HepG2 (cell line): ENCODE measurements at regions not wholly inside any gene's neighbourhood (a gene's known extent, or its start where the extent isn't known, plus 50 kb on each side); places are given as distances from the start of the nearest gene placed in this dataset.

Experiments used
- ATAC-seq: fragments of 200-7000 bp; cut with Tn5 transposase; 3 replicates; pipeline ENCODE4 v1.9.1; 2020; ENCODE audit warnings: mild to moderate bottlenecking, moderate library complexity
- BruUV-seq: library from RNA; stranded (reverse); fragments of 400-500 nt; replicated peaks from 2 replicates; lab custom pipeline; 2021; lab: Mats Ljungman, UMichigan
- CTCF ChIA-PET: fragments of 300-600 bp; formaldehyde crosslinking; extraction: SDS; loops from one replicate; lab custom pipeline; 2021; ENCODE audit warnings: low total read pairs, inconsistent platforms, low intra/inter-chr PET ratio; lab: Yijun Ruan, JAX
- POLR2A ChIA-PET: fragments of 350-600 bp; sonication (Branson Sonifier 250); formaldehyde crosslinking; loops from one replicate; lab custom pipeline; 2020; ENCODE audit warnings: antibody characterized with exemption, inconsistent platforms; lab: Yijun Ruan, JAX
- DNase-seq: peaks from one replicate; pipeline ENCODE4 v3.0.0-alpha.2; 2015; ENCODE audit warnings: low spot score
- FAIRE-seq: peaks from 3 replicates; lab custom pipeline; 2011; peaks lifted over from hg19 to GRCh38; lab: Jason Lieb, UNC
- H2AFZ ChIP-seq: one replicate; pipeline ENCODE4 v1.6.1; 2011; ENCODE audit warnings: low read length, inconsistent platforms
- H3K27ac ChIP-seq: fragments of 300-600 bp; 3 replicates; pipeline ENCODE4 v1.8.0; 2011; ENCODE audit warnings: mixed run types, mild to moderate bottlenecking, mixed read lengths, low read length, inconsistent platforms; ENCODE audit not compliant: insufficient read depth; ENCODE audit errors: extremely low read length
- H3K27me3 ChIP-seq, 2 experiments: fragments of 200-600 bp in 1 of 2; 2 replicates in 1 of 2; 3 replicates in 1 of 2; pipeline versions ENCODE4 v1.6.0 to v1.8.0; 2011; ENCODE audit warnings: low read length in 2 of 2, mild to moderate bottlenecking in 2 of 2, moderate library complexity in 2 of 2, inconsistent platforms in 1 of 2; ENCODE audit not compliant: insufficient read depth in 2 of 2, control insufficient read depth in 1 of 2
- H3K36me3 ChIP-seq, 2 experiments: fragments of 200-600 bp in 1 of 2; replicated peaks in 1 of 2; 2 replicates in 1 of 2; 3 replicates in 1 of 2; pipeline versions ENCODE4 v1.5.1 to v1.8.0; 2011; ENCODE audit warnings: low read length in 2 of 2, inconsistent platforms in 1 of 2; ENCODE audit not compliant: insufficient read depth in 2 of 2, control insufficient read depth in 1 of 2
- H3K4me1 ChIP-seq: 2 replicates; pipeline ENCODE4 v1.5.1; 2012; ENCODE audit warnings: low read length, inconsistent platforms; ENCODE audit not compliant: insufficient read depth
- H3K4me2 ChIP-seq: 2 replicates; pipeline ENCODE4 v1.6.0; 2011; ENCODE audit warnings: low read depth, low read length, inconsistent platforms
- H3K4me3 ChIP-seq, 3 experiments: fragments of 200-600 bp in 1 of 3; sonication (generic), shearing (Covaris generic) in 1 of 3; replicated peaks in 1 of 3; 2 replicates each; pipeline ENCODE4 v1.5.1; 2011 to 2016; ENCODE audit warnings: low read length in 3 of 3, inconsistent platforms in 2 of 3, low read depth in 2 of 3, mild to moderate bottlenecking in 2 of 3, control low read depth in 1 of 3, mixed read lengths in 1 of 3; ENCODE audit not compliant: insufficient read depth in 1 of 3
- H3K79me2 ChIP-seq: one replicate; pipeline ENCODE4 v1.6.1; 2011; ENCODE audit warnings: low read length, inconsistent platforms; ENCODE audit not compliant: insufficient read depth
- H3K9ac ChIP-seq: 2 replicates; pipeline ENCODE4 v1.6.0; 2011; ENCODE audit warnings: mild to moderate bottlenecking, low read depth, low read length, inconsistent platforms; ENCODE audit not compliant: insufficient read depth
- H3K9me3 ChIP-seq: 2 replicates; pipeline ENCODE4 v1.5.1; 2012; ENCODE audit warnings: mild to moderate bottlenecking, low read length
- H4K20me1 ChIP-seq: 2 replicates; pipeline ENCODE4 v1.6.0; 2011; ENCODE audit warnings: inconsistent platforms, mild to moderate bottlenecking, low read length, moderate library complexity; ENCODE audit not compliant: insufficient read depth
- KDM4B ChIP-seq: sonication (generic); formaldehyde crosslinking; IDR thresholded peaks from 2 replicates; pipeline ENCODE4 v1.4.0; 2020; ENCODE audit warnings: missing genetic modification reagents
- KDM5A ChIP-seq: fragments of 200-600 bp; sonication (generic); IDR thresholded peaks from 2 replicates; pipeline ENCODE4 v1.7.0; 2018; ENCODE audit warnings: antibody characterized with exemption, mild to moderate bottlenecking, low read length, borderline replicate concordance
- PAF1 ChIP-seq: IDR thresholded peaks from 2 replicates; pipeline ENCODE4 v1.6.1; 2016; ENCODE audit warnings: missing genetic modification reagents, missing compliant biosample characterization
- ZNF563 ChIP-seq: sonication (generic); formaldehyde crosslinking; IDR thresholded peaks from 2 replicates; pipeline ENCODE4 v1.8.0; 2022; ENCODE audit warnings: mild to moderate bottlenecking, moderate library complexity, missing genetic modification reagents
- in situ Hi-C: cut with HindIII; loops from 2 replicates; pipeline ENCODE4 v1.10.0; 2017; ENCODE audit warnings: low pct_unique_long_range_greater_than_20kb; ENCODE audit not compliant: extremely low pct_ligation_motif_present
- intact Hi-C: fragments of 100-400 bp; cut with micrococcal nuclease; formaldehyde crosslinking; loops from one replicate; pipeline ENCODE4 v1.10.0; 2022; ENCODE audit not compliant: unreplicated experiment
- TF ChIP-seq, protein P1 (sequence below): sonication (generic); formaldehyde crosslinking; IDR thresholded peaks from 2 replicates; pipeline ENCODE4 v1.4.0; 2020; ENCODE audit warnings: missing genetic modification reagents, borderline replicate concordance
- TF ChIP-seq, protein P2 (sequence below): IDR thresholded peaks from 2 replicates; pipeline ENCODE4 v1.6.1; 2018; ENCODE audit warnings: missing genetic modification reagents
- TF ChIP-seq, protein P3 (sequence below): sonication (generic); formaldehyde crosslinking; IDR thresholded peaks from 2 replicates; pipeline ENCODE4 v1.4.0; 2020; ENCODE audit warnings: missing genetic modification reagents
- TF ChIP-seq, protein P4 (sequence below): IDR thresholded peaks from 2 replicates; pipeline ENCODE4 v1.6.1; 2016; ENCODE audit warnings: missing compliant biosample characterization, missing genetic modification reagents, borderline replicate concordance

DNA sequence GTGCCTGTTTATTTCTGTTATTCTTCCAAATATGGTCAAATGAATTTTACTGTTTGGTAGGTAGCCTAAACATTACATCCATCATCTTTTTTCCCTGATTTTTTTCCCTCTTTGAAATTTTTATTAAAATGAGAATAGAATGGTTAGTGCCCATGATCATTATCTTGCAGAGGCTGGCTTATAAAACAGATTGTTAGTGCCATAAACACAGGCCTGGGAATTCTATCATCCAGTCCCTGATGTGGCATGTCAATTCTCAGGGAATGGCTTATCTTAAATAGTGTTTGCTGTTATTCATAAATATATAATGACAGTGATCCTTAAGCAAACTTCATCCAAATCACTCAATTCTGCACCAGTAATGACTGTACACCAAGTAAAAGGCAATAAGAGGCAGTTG, 207.3 kb downstream of the TUSC7 start:
- TF ChIP-seq KDM5A = no peak
- TF ChIP-seq, protein P1, sequence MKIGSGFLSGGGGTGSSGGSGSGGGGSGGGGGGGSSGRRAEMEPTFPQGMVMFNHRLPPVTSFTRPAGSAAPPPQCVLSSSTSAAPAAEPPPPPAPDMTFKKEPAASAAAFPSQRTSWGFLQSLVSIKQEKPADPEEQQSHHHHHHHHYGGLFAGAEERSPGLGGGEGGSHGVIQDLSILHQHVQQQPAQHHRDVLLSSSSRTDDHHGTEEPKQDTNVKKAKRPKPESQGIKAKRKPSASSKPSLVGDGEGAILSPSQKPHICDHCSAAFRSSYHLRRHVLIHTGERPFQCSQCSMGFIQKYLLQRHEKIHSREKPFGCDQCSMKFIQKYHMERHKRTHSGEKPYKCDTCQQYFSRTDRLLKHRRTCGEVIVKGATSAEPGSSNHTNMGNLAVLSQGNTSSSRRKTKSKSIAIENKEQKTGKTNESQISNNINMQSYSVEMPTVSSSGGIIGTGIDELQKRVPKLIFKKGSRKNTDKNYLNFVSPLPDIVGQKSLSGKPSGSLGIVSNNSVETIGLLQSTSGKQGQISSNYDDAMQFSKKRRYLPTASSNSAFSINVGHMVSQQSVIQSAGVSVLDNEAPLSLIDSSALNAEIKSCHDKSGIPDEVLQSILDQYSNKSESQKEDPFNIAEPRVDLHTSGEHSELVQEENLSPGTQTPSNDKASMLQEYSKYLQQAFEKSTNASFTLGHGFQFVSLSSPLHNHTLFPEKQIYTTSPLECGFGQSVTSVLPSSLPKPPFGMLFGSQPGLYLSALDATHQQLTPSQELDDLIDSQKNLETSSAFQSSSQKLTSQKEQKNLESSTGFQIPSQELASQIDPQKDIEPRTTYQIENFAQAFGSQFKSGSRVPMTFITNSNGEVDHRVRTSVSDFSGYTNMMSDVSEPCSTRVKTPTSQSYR (CRISPR knock-in tag) = no peak
- TF ChIP-seq, protein P2, sequence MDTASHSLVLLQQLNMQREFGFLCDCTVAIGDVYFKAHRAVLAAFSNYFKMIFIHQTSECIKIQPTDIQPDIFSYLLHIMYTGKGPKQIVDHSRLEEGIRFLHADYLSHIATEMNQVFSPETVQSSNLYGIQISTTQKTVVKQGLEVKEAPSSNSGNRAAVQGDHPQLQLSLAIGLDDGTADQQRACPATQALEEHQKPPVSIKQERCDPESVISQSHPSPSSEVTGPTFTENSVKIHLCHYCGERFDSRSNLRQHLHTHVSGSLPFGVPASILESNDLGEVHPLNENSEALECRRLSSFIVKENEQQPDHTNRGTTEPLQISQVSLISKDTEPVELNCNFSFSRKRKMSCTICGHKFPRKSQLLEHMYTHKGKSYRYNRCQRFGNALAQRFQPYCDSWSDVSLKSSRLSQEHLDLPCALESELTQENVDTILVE (CRISPR knock-in tag) = no peak
- TF ChIP-seq ZNF563 (CRISPR knock-in tag) = no peak
- TF ChIP-seq PAF1 = no peak
- TF ChIP-seq KDM4B (CRISPR knock-in tag) = no peak
- TF ChIP-seq, protein P3, sequence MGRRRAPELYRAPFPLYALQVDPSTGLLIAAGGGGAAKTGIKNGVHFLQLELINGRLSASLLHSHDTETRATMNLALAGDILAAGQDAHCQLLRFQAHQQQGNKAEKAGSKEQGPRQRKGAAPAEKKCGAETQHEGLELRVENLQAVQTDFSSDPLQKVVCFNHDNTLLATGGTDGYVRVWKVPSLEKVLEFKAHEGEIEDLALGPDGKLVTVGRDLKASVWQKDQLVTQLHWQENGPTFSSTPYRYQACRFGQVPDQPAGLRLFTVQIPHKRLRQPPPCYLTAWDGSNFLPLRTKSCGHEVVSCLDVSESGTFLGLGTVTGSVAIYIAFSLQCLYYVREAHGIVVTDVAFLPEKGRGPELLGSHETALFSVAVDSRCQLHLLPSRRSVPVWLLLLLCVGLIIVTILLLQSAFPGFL = no peak
- TF ChIP-seq, protein P4, sequence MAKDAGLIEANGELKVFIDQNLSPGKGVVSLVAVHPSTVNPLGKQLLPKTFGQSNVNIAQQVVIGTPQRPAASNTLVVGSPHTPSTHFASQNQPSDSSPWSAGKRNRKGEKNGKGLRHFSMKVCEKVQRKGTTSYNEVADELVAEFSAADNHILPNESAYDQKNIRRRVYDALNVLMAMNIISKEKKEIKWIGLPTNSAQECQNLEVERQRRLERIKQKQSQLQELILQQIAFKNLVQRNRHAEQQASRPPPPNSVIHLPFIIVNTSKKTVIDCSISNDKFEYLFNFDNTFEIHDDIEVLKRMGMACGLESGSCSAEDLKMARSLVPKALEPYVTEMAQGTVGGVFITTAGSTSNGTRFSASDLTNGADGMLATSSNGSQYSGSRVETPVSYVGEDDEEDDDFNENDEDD (CRISPR knock-in tag) = no peak
- DNase-seq = no peak
- POLR2A ChIA-PET = no interaction called here

More for the DNA sequence above, 207.3 kb downstream of the TUSC7 start:
- Histone ChIP-seq H3K9me3 (no peaks in the 10 kb centered on the region), H4K20me1 (no peaks in the 10 kb centered on the region), H2AFZ (no peak overlapping the region), H3K4me1 (no peaks in the 10 kb centered on the region), H3K27me3 (no peaks in the 10 kb centered on the region), H3K36me3 (no peaks in the 10 kb centered on the region), H3K27ac (no peak overlapping the region), H3K9ac (no peak overlapping the region), H3K4me3 (no peak overlapping the region), H3K4me2 (no peak overlapping the region), H3K79me2 (no peaks in the 10 kb centered on the region)
- in situ Hi-C loops = no loop called here
- no peak for ATAC-seq
- BruUV-seq = no TSS peak
- intact Hi-C loops = no loop called here
- FAIRE-seq = no peak
- CTCF ChIA-PET = no interaction called here
